Fibroblast of skin of right biceps (primary cell): ENCODE measurements at regions not wholly inside any gene's neighbourhood (a gene's known extent, or its start where the extent isn't known, plus 50 kb on each side); places are given as distances from the start of the nearest gene placed in this dataset.
A peak's percentile ranks its signal among the peaks of the same experiment; 100 is the strongest.

Experiments
- DNase-seq: peaks from one replicate; pipeline ENCODE4 v3.0.0-alpha.2; 2013

- peak; percentile 54 for DNase-seq
Measured at GRCh38 chr18:55089610-55090009, 130.3 kb upstream of the CCDC68 start.

- DNase-seq: peak; percentile 25
Measured at GRCh38 chr18:55088561-55088960, 129.3 kb upstream of the CCDC68 start.

DNA sequence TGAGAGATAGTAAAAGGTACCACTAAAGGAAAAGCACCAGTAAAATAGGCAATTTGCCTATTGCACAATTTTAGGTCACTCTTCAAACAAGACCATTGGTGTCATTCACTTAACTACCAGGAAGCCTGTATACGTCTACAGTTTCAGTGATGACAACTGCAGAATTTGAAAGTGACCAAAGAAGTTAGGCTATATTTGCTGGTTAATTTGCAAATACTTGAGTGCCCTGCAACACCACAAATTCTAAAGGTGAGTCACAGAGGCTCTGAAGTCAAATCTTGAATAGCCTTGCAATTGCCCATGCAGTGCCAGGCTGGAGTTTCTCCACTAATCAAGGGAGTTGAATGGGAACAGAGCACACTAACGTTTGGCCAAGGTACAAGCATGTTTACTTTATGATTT is 128.7 kb upstream of the CCDC68 start:
- peak; percentile 19 for DNase-seq

DNA sequence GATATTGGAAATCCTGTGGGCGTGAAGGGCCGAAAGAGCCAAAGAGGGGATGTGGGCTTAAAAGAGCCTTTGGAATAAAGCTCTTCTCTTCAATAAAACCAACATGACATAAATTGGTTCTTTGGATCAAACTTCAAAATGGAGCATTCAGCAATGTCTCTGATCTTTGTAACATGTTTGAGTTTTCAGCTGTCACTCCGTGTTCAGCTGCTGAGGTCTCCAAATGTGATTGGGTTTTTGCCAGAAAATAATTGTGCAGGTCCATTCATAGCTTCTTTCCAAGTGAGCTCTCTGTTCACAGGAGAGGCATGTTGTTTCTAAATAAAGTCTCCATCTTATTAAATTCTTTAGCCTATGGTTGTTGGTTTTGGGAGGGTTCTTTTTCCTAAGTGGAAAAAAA is 127.6 kb upstream of the CCDC68 start:
- DNase-seq: no peak

DNA sequence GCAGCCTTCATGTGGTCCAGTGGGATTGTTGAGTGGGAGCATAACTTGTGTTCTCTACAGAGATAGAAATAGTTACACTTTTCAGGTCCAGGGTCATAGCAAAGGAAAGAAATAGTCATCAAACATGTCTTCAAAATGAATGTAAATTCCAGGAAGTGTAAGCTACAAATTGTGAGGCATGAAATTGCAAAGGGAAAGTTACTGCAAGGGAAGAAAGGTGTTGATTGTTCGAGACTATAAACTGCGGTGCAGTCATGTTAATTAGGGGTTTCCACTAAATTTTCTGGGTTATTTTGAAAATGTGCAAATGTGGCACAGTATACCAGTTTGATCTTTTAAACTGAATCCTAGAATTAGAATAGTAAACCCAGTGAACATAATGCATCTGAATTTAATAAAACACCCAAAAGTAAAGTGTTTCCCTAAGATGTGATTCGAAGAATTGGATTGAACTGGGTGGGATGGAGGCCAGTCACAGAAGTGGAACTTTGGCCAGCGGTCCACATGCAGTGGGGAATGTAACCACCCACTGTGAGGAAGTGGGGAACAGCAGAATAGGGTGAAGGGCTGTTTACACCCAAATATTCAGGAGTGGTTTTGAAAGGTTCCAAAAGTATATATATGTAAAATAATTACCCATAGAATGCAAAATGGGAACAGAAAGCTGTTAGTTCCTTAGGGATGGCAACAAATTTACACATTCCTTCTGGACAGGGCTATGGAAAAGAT is 126.5 kb upstream of the CCDC68 start:
- no peak for DNase-seq

DNA sequence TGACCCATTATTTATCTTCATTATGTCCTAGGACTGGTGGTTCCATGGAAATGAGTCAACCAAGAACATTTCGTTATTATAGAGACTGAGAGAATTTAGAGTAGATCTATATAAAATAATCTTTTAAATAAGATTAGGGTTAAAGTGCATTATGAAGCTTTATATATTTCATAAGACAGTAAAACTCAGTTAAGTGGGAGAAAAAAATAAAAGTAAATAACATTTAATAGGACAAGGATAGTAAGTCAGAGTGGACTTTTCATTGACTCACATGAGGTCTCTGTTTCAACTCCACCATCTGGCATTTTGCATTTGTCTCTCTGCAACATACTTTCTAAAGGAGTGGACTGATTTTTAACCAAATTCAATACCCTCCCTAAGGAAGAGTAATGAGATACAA is 125.3 kb upstream of the CCDC68 start:
- DNase-seq: no peak

- DNase-seq: peak; percentile 81
Measured at GRCh38 chr18:55083461-55083860, 124.2 kb upstream of the CCDC68 start.

- no peak for DNase-seq
Measured at GRCh38 chr18:55079481-55080355, 120.5 kb upstream of the CCDC68 start.

DNA sequence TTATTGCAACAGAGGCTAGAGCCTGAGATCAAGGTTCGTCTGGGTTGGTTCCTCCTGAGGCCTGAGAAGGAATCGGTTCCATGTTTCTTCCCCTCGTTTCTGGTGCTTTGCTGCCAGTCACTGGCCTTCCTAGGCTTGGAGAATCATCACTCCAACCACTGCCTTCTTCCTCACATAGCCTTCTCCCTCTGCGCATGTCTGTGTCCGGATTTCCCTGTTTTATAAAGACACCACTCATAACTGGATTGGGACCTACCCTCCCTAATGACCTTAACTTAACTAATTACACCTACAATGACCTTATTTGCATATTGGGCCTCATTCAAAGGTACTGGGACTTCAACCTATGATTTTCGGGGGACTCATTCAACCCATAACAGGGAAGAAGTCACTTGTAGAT is 119.8 kb upstream of the CCDC68 start:
- no peak for DNase-seq

- peak; percentile 22 for DNase-seq
Measured at GRCh38 chr18:55078303-55078932, 119.2 kb upstream of the CCDC68 start.

- peak; percentile 18 for DNase-seq
Measured at GRCh38 chr18:55076643-55077218, 117.5 kb upstream of the CCDC68 start.

DNA sequence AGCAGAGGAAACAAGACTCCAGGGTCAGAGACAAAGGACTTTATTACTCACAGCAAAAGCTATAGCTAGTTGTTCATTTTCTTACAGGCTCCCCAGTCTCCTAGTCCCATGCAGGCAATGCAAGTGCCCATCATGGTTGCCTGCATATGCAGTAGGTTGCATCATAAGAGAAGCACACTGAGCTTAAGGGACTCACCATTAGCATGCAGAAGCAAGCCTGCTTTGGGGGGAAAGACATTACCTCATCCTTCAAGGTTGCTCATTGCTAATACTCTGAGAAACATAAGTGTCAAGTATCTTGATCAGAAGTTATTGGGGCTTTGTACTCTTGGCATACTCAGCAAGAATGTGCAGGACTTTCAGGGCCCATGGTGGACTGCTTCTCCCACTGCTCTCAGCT is 114.6 kb upstream of the CCDC68 start:
- no peak for DNase-seq

DNA sequence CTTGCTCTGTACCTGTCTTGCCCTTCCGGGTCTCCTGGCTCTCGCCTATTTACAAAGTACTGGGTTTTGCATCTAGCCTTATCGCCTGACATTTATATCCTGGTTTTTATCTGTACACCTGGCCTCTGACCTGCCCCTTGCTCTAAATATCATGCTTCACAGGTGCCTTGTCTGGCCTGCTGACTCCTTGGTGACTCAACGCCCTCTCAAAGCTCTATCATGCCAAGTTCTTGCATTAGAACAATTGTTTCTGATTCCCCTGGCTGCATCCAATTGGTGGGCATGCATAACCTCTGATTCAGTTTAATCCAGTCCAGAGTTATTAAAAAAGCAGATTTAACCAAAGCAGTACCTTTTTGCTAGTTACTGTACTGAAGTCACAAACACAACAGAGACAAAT is 113.9 kb upstream of the CCDC68 start:
- no peak for DNase-seq

GRCh38 chr18:55072698-55073097 is 113.4 kb upstream of the CCDC68 start:
- no peak for DNase-seq

DNA sequence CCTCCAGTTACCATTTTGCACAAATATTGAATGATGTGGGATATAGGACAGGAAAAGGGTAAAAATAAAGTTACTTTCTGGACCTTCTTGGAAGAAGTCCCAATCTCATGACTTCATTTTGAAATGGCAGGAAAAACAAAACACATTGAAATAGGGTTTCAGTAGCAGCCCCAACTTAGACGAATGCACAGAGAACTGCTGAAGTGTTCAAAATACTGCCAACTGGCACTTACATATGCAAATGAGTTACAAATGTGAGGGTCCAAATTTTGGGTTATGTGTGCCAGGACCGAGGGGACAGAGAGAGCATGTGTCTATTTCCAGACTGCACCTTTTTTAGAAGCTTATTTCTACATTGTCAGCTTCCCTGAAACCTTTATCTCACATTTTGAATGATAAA is 112.9 kb upstream of the CCDC68 start:
- DNase-seq: no peak

GRCh38 chr18:55069497-55069896 is 110.2 kb upstream of the CCDC68 start:
- no peak for DNase-seq

DNA sequence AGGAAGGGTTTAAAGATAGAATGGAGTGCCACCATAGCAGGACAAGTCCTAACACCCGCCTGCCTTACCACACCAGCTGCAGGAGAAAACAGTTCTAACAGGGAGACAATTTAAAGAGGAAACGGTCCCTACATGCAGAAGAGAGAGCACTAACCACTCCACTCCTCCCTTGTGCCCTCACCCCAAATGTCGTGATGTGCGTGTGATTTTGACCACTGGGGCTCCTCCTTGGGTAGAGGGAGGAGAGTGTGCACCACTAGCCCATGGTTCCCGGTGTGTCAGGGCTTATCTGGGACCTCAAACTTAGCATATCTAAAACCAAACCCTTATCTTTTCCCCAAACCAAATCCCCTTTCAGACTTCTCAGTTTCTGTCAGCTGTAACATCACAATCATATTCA is 105.5 kb upstream of the CCDC68 start:
- no peak for DNase-seq

DNA sequence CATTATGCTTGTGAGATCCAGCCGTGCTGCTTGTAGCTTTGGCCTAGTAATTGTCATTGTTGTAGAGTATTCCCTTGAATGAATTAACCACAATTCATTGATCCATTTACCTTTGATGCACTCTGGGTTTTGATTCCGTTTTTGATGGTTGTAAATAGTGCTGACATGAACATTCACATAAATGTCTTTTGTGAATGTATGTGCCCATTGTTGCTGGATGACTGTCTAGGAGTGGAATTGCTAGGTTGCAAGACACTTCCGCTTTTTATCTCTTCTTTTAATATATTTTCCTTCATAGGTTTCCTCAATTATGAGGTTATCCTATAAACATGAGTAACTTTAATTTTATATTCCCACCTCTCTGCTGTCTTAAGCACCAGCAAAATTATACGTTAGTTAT is 104.8 kb upstream of the CCDC68 start:
- DNase-seq: no peak

DNA sequence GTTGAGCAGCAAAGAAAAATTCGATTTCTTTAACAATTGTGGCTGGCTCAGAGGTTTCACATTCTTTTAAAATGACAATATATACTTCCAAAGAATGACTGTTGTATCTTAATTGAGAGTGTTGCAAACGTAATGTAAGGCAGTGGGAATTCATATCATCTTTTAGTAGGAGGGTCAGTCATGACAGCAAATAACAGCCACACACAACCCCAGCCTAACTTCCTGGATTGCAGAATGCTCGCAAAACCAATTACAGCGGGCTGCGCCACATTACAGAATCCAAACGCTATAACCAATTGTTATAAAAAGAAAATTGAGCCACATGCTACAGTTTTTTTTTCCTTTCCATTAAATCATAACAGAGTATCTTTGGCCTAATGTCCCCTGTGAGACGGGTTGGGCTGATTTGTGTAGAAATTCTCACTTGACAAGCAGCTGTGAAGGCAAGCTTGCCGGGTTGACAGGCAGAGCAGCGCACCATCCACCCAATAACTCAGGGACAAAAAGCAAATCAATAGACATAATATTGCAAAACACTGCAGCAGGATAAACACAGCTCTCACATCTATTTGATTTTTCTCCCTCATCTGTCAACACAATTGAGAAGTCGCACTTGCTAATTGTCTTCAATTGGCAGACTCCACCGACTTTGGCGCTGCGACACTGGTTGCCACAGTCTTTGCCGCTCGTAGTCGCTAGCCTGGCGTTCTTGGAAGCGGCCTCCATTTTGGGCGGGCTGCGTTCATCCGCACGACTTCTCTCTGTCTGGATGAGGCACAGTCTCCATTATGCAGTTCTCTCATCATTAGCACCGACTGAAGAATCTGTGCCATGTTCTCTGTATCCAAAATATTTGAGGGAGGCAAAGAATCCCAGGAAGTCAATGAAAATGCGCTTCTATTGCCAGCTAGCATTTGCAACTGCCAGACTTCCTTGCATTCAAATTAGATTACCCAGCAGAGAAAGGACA is 95.0 kb upstream of the CCDC68 start:
- DNase-seq: peak; percentile 57

- peak; percentile 76 for DNase-seq
Measured at GRCh38 chr18:55048892-55049291, 89.6 kb upstream of the CCDC68 start.

- peak; percentile 56 for DNase-seq
Measured at GRCh38 chr18:55047546-55047945, 88.3 kb upstream of the CCDC68 start.

DNA sequence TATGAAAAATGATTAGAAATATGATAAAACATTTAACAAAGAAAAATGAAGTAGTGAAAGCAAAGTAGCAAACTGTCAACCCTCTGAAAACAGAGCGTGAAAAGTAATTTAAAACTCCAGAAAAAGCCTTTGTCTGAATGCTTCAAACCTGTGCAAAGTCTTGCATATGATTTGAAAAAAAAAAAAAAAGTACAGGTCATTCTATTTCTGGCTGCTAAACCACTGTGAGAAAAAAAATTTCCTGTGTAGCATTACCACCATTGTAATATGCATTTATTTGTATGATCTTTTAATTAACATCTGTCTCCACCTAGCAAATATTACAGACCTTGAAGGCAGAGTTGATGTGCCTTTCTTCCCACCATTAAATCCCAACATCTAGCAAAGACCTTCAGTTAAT is 82.1 kb upstream of the CCDC68 start:
- no peak for DNase-seq
